Testis (tissue), 2 donors: ENCODE measurements at regions not wholly inside any gene's neighbourhood (a gene's known extent, or its start where the extent isn't known, plus 50 kb on each side); places are given as distances from the start of the nearest gene placed in this dataset.

ENCODE experiments used
- POLR2A ChIP-seq: fragments of 450-650 bp; IDR thresholded peaks from one replicate; pipeline ENCODE4 v1.6.1; 2017; ENCODE audit warnings: antibody characterized with exemption, mild to moderate bottlenecking, moderate library complexity
- TF ChIP-seq, protein P1 (sequence below), 3 experiments: fragments of 450-650 bp in 2 of 3; fragments of 200-600 bp in 1 of 3; sonication (generic) in 1 of 3; IDR thresholded peaks; one replicate each; pipeline ENCODE4 v1.5.1; 2016 to 2019; ENCODE audit warnings: antibody characterized with exemption in 3 of 3, mild to moderate bottlenecking in 2 of 3, moderate library complexity in 1 of 3

DNA sequence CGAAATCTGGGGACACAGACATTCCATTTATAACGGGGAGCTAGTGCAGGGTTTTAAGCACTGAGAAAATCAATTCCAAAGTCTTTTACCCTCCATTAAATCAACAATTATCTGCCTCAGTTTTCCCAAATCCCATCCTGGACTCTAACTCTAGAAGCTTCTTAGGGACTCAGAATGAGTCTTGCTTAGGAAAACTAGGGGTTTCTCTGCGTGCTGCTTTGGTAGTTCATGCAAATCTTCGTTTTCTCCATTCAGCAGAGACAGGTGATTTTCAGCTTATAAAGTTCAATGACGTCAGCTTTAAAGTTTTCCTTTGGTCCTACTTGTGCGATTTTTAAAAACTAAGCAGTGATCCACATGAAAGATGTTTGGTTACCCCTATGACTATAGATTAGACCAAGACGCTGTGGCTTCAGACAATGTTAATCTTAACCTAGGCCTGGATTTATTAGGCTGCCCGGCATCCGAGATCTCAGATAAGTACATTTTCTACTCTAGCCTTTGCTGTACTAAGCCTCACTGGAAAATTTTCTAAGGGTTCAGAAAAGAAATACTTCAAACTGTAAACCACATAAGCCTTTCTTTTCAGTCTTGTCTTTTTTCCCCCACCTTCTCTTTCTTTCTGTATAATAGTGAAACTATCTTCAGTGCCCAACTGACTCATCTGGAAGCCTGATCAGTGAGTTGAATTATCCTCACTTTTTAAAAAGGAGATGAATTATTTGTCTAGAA lies 121.4 kb upstream of the GATB start:
- TF ChIP-seq, protein P1, sequence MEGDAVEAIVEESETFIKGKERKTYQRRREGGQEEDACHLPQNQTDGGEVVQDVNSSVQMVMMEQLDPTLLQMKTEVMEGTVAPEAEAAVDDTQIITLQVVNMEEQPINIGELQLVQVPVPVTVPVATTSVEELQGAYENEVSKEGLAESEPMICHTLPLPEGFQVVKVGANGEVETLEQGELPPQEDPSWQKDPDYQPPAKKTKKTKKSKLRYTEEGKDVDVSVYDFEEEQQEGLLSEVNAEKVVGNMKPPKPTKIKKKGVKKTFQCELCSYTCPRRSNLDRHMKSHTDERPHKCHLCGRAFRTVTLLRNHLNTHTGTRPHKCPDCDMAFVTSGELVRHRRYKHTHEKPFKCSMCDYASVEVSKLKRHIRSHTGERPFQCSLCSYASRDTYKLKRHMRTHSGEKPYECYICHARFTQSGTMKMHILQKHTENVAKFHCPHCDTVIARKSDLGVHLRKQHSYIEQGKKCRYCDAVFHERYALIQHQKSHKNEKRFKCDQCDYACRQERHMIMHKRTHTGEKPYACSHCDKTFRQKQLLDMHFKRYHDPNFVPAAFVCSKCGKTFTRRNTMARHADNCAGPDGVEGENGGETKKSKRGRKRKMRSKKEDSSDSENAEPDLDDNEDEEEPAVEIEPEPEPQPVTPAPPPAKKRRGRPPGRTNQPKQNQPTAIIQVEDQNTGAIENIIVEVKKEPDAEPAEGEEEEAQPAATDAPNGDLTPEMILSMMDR (IDR thresholded peaks at IDR 0.05): no peak
- no peak for TF ChIP-seq POLR2A
